ENCODE measurements at regions not wholly inside any gene's neighbourhood (a gene's known extent, or its start where the extent isn't known, plus 50 kb on each side); places are given as distances from the start of the nearest gene placed in this dataset.
A peak's percentile ranks its signal among the peaks of the same experiment; 100 is the strongest.
"Not testable (repeated sequence)": the region's sequence is repeated elsewhere in the genome, so short reads cannot be mapped to it uniquely, and the experiment has no call there.

GRCh38 chr17:18546514-18547398 lies 70.2 kb downstream of the LGALS9C start:
- H3K4me1 ChIP-seq; H3K27ac ChIP-seq; H3K4me3 ChIP-seq; H3K9me3 ChIP-seq; intact Hi-C loops (cut with DNase I; ENCODE audit: low total_unique reads); H3K36me3 ChIP-seq; H3K27me3 ChIP-seq; DNase-seq: not testable (repeated sequence)

DNA sequence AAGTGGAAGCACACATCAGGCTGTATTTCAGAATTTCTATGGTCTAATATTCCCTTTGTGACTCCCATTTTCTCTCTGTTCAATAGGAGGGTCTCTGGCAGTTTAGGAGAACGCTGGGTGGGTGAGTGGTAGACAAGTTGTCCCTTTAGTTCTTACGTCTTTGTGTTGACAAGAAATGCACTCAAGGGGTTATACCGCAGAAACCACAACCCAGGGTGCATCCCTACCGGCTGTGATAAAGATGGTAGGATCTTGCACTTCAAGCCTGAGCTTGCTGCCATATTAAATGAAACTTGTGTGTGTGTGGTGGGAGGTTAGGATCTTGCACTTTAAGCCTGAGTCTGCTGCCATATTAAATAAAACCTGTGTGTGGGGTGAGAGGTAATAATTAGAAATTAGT lies 80.5 kb downstream of the LGALS9C start:
- H3K36me3 ChIP-seq; H3K27ac ChIP-seq; intact Hi-C loops (cut with DNase I; ENCODE audit: low total_unique reads); DNase-seq; H3K9me3 ChIP-seq; H3K4me1 ChIP-seq; H3K4me3 ChIP-seq; H3K27me3 ChIP-seq: not testable (repeated sequence)

GRCh38 chr17:18563381-18564098 lies 80.7 kb downstream of the TBC1D28 start:
- H3K4me1 ChIP-seq; H3K36me3 ChIP-seq; H3K9me3 ChIP-seq; H3K4me3 ChIP-seq; DNase-seq; intact Hi-C loops (cut with DNase I; ENCODE audit: low total_unique reads); H3K27me3 ChIP-seq; H3K27ac ChIP-seq: not testable (repeated sequence)

- DNase-seq; H3K9me3 ChIP-seq; H3K4me1 ChIP-seq; intact Hi-C loops (cut with DNase I; ENCODE audit: low total_unique reads); H3K27me3 ChIP-seq; H3K4me3 ChIP-seq; H3K36me3 ChIP-seq; H3K27ac ChIP-seq: not testable (repeated sequence)
- TF ChIP-seq, protein P1, sequence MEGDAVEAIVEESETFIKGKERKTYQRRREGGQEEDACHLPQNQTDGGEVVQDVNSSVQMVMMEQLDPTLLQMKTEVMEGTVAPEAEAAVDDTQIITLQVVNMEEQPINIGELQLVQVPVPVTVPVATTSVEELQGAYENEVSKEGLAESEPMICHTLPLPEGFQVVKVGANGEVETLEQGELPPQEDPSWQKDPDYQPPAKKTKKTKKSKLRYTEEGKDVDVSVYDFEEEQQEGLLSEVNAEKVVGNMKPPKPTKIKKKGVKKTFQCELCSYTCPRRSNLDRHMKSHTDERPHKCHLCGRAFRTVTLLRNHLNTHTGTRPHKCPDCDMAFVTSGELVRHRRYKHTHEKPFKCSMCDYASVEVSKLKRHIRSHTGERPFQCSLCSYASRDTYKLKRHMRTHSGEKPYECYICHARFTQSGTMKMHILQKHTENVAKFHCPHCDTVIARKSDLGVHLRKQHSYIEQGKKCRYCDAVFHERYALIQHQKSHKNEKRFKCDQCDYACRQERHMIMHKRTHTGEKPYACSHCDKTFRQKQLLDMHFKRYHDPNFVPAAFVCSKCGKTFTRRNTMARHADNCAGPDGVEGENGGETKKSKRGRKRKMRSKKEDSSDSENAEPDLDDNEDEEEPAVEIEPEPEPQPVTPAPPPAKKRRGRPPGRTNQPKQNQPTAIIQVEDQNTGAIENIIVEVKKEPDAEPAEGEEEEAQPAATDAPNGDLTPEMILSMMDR (IDR thresholded peaks at IDR 0.05) = peak; percentile 39 to 41
Observed at GRCh38 chr17:18564099-18564448, 80.1 kb downstream of the TBC1D28 start.

DNA sequence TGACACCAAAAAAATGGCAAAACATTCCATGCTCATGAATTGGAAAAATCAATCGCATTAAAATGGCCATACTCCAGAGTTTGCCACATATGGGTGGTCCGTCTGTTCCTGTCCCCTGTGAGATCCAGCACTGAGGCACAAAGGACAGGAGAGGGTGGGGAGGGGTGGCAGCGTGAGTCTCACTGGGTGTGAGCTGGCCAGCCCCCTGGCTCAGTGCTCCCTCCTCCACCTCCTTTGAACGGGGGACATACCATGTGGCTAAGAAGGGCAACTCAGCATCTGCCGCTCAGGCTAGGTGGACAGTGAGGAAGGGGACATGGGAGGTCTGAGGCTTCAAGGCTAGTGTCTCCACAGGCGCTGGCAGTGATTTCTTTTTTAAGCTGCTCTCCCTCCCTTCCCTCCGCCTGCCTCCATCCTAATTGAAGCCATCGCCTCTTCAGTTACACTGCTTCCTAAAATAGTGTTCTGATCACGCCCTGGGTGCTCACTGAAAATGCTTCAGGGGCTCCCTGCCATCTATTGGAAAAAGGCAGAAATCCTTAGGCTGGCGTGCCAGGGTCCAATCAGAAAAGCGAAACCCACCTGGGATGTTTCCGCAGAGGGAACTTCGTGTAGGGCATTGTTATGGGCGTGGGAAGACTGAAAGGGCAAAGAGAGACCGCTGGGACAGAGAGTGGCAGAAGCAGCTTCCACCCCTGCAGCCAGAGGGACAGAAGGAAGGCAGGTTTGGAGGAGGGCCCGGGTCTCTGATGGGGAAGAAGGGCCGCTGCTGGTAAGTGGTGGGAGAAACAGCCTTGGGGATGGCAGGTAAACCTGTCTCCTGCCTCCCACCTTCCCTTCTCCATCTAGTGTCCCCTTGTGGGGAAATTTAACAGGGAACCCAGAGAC lies 75.8 kb downstream of the TBC1D28 start:
- H3K4me1 ChIP-seq; H3K27me3 ChIP-seq; H3K9me3 ChIP-seq; DNase-seq; H3K4me3 ChIP-seq; H3K36me3 ChIP-seq; intact Hi-C loops (cut with DNase I; ENCODE audit: low total_unique reads): not testable (repeated sequence)
- peak overlapping the region in 1 of 2 donors; percentile 40 for H3K27ac ChIP-seq

GRCh38 chr17:18569489-18569913 lies 74.7 kb downstream of the TBC1D28 start:
- H3K36me3 ChIP-seq; intact Hi-C loops (cut with DNase I; ENCODE audit: low total_unique reads); DNase-seq; H3K9me3 ChIP-seq; H3K27ac ChIP-seq; H3K4me3 ChIP-seq; H3K27me3 ChIP-seq; H3K4me1 ChIP-seq: not testable (repeated sequence)

GRCh38 chr17:18572536-18572935 lies 71.7 kb downstream of the TBC1D28 start:
- intact Hi-C loops (cut with DNase I; ENCODE audit: low total_unique reads); H3K4me1 ChIP-seq; H3K9me3 ChIP-seq; H3K36me3 ChIP-seq; H3K27ac ChIP-seq; DNase-seq; H3K4me3 ChIP-seq; H3K27me3 ChIP-seq: not testable (repeated sequence)

DNA sequence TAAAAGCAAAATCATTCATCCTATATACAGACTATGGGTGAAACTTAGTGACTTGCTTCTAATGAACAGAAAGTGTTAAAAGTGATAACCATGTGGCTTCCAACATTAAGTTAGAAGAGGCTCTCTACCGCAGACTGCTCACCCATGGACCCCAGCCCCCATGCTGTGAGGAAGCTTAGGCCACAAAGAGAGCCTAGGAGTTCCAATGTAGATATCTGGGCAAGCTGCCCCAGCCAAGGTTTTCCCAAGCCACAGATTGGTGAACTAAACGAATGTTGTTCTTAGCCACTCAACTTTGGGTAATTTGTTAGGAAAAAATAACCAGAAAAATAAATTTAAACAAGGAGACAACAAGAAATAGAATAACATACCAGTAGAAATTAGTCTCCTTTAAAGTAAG lies 70.1 kb downstream of the TBC1D28 start:
- DNase-seq; H3K27ac ChIP-seq; H3K4me1 ChIP-seq; H3K4me3 ChIP-seq; intact Hi-C loops (cut with DNase I; ENCODE audit: low total_unique reads); H3K9me3 ChIP-seq; H3K27me3 ChIP-seq; H3K36me3 ChIP-seq: not testable (repeated sequence)

All from tibial artery (tissue), 4 donors.